Stimulated activated CD4-positive, alpha-beta T cell treated with anti-CD3 and anti-CD28 coated beads, Interleukin-1b, Interleukin-23, amount 100 ng/mL, for 4 hours (primary cell): ENCODE measurements at regions not wholly inside any gene's neighbourhood (a gene's known extent, or its start where the extent isn't known, plus 50 kb on each side); places are given as distances from the start of the nearest gene placed in this dataset.
"Not testable (repeated sequence)": the region's sequence is repeated elsewhere in the genome, so short reads cannot be mapped to it uniquely, and the experiment has no call there.

ENCODE experiments used
- DNase-seq, 2 donors: peaks; one replicate each; pipeline ENCODE4 v3.0.0-alpha.2; 2020; ENCODE audit warnings: low read depth in 2 of 2

DNA sequence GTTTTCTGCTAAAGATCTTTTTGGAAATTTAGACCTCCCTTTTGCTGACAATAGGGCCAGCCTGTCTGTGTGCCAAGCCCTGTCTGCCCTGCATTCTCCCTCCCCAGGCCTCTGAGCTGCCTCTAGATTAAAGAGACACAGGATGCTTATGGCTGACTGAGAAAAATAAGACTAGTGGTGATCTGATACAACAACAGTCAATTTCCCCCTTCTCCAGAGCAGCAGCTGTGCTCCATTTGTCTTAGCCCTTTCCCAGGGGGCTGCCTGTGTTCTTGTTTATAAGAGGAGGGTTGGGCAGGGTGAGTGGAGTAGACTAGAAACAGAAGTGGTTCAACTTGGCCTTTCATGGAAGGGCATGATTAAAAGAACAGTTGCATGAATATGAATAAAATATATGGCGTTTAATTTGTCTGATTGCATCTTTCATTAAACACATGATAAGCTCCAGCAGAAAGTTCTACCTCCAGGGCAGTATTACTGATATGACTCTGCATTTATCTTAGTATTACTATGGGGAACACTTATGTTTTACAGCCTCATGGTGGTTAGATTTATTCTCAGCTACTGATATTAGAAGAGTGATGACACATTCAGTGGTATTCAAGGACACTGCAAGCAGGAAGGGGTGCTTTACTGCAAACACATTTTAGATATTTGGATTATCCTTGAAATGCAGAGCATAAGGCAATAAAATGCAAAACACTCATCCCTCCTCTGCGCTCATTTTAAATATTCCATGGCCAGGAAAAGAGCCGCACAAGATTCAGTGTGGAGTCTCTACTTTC, 150.2 kb upstream of the CLEC14A start:
- no peak for DNase-seq

- DNase-seq, result no peak
These were observed 148.7 kb upstream of the CLEC14A start for GRCh38 chr14:38404616-38405015.

DNA sequence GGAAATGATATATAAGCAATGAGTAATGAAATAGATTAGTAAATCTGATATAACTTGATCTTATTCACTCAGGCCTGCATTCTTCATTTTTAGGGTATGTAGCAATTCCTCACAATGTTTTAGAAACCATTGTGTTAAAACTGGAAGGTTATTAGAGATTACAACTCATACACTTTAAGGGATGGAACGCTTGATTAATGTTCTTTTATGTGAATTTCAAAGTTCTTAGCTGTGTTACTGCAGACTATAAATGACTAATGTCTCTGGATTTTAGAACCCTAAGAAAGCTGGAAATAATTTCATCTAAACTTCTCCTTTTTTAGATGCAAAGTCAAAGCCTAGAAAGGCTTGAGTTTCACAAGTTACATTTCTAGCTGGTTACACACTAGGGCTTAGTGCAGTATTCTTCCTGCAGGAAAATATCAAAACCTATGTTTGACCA, 148.2 kb upstream of the CLEC14A start:
- no peak for DNase-seq

DNA sequence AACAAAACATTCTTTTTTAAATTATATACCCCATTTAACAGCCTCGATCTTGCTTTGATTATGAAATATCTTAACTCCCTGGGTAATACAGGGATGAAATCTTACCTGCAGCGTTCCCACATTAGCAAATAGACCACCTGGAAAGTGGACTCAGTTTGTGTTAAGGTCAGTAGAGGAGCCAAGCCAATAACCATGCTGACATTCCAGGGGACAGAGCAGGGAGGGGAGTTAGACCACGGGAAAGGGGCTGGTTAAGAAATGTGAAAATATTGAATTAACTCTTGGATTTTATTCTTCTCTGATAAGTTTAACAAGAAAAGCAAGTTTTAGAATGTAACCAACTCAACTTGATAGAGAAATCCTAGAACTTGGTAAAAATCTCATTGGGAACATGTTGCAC, 144.9 kb upstream of the CLEC14A start:
- no peak for DNase-seq

DNA sequence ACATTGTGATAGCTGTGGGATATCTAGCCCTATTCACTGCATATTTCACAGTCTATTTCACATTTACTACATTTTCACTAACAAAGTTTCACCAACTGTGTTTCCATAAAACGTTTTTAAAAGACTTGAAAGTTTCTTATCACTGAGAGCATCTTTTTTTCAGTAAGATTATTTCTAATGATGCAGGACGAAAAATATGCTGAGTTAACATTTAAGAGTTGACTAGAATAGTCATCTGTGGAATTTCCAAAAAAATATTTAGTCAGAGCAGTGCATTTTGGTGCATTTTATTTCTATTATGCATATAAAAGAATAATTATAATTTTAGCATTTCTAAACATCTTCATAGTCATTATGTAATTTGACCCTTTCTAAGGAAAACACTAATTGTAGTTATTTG, 143.8 kb upstream of the CLEC14A start:
- no peak for DNase-seq

DNA sequence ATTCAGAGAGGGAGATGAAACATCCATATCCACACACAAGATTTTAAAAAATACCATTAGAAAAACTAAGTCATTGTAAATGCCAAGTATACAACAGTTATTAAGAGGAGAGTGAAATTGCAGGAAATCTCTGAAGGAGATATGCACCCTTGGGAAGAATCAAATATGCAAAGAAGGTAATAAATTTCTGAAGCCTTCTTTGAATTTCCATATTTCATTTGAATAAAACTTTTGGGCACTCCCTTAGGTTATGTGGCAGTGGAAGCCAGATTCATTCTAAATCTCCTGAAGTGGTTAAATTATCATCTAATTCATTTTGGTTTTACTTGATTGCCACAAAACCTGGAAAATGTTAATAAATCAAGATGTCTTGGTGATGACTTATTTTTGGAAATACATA, 138.9 kb upstream of the CLEC14A start:
- DNase-seq, result no peak

GRCh38 chr14:38394064-38394463, 138.2 kb upstream of the CLEC14A start:
- DNase-seq, result no peak

GRCh38 chr14:38391334-38391733, 135.4 kb upstream of the CLEC14A start:
- no peak for DNase-seq

GRCh38 chr14:38389681-38390080, 133.8 kb upstream of the CLEC14A start:
- DNase-seq, result no peak

GRCh38 chr14:38387821-38388220, 131.9 kb upstream of the CLEC14A start:
- no peak for DNase-seq

- no peak for DNase-seq
These were observed 129.9 kb upstream of the CLEC14A start for GRCh38 chr14:38385836-38386235.

- no peak for DNase-seq
These were observed 129.4 kb upstream of the CLEC14A start for GRCh38 chr14:38385343-38385742.

DNA sequence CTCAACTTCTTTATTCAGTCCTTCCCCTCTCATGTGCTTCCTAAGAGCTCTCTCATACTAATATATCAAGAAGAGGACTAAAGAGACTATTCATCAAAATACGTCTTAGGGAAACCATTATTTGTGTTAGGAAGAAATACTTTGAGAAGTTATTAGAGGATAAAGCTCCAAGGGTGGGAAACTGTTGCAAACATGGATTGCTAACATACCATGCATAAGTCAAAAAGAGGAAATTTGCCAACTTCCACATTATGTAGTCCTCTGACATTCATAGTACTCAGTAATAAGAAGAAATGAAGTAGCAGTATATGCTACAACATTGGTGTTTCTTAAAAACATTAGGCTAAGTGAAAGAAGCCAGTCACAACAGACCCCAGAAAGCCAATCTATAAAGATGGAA, 128.8 kb upstream of the CLEC14A start:
- no peak for DNase-seq

DNA sequence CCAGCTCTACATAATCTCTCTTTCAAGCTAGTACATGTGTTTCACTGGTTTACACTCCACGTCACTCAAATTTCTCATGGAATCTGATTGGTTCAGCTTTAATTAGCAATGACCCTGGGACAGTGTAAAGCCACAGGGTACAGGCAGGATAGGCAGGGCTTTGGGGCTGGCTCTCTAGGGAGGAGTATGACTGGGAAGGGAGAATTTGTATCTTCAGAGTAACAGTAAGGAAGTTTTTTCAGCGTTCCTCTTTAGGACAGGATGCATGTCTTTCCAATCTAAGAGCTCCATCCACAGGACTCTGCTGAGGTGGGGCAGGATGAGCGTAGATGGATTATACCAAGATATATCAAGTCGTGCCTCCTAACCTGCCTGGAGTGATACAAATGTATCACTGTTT, 112.0 kb upstream of the CLEC14A start:
- no peak for DNase-seq

- DNase-seq, result no peak
These were observed 110.5 kb upstream of the CLEC14A start for GRCh38 chr14:38366374-38366773.

- DNase-seq, result no peak
These were observed 107.3 kb upstream of the CLEC14A start for GRCh38 chr14:38363217-38363616.

- DNase-seq, result no peak
These were observed 101.7 kb upstream of the CLEC14A start for GRCh38 chr14:38357557-38357956.

- not testable (repeated sequence) for DNase-seq
These were observed 99.6 kb upstream of the CLEC14A start for GRCh38 chr14:38355473-38355872.

- DNase-seq, result no peak
These were observed 94.2 kb upstream of the CLEC14A start for GRCh38 chr14:38350102-38350501.

GRCh38 chr14:38342803-38343202, 86.9 kb upstream of the CLEC14A start:
- no peak for DNase-seq

GRCh38 chr14:38339696-38340095, 83.8 kb upstream of the CLEC14A start:
- no peak for DNase-seq

DNA sequence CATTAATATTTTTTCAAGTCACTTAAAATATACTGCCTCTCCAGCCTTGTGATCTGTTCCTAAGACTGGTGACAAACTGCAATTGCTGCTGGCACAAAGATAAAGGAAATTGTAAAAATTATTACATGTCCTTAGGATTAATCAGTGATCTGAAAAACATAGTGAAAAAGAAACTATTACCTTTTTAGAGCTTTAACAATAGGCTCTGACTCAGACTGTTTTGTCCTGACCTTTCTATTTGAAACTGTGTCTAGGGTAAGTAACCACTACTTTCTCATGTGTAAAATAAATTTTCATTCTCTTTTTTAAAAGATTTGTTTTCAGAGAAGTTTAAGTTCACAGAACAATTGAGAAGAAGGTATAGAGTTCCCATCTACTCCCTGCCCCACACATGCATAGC, 80.4 kb upstream of the CLEC14A start:
- DNase-seq, result no peak

GRCh38 chr14:38330275-38330674, 74.4 kb upstream of the CLEC14A start:
- DNase-seq, result no peak

DNA sequence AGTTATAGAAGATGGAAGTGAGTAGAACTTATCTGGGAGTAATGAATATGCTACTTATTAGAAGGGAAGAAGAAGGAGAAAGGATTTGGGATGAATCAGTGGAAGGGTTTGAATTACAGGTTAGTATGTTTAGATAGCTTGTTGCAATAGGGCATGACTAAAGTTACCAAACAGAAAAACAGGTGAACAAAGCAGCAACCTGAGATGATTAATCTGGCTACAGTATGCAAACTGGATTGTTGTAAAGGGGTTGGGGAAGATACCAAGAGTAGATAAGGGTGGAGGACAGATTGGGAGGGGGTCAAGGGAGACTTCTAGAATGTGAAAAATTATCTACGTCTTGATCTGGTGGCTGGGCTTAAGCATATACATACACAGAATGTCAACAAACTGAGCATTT, 73.4 kb upstream of the CLEC14A start:
- DNase-seq, result no peak
